Astrocyte (in vitro differentiated cells and primary cell): ENCODE measurements at regions not wholly inside any gene's neighbourhood (a gene's known extent, or its start where the extent isn't known, plus 50 kb on each side); places are given as distances from the start of the nearest gene placed in this dataset.

Source experiments
- EZH2 ChIP-seq: IDR thresholded peaks from 2 replicates; pipeline ENCODE4 v1.6.1; 2012; ENCODE audit warnings: mild to moderate bottlenecking, low read length, inconsistent platforms; ENCODE audit not compliant: insufficient read depth
- TF ChIP-seq, protein P1 (sequence below): IDR thresholded peaks from 2 replicates; pipeline ENCODE4 v1.5.1; 2011; ENCODE audit warnings: low read depth, mild to moderate bottlenecking, inconsistent platforms, low read length, moderate library complexity; ENCODE audit not compliant: insufficient read depth

DNA sequence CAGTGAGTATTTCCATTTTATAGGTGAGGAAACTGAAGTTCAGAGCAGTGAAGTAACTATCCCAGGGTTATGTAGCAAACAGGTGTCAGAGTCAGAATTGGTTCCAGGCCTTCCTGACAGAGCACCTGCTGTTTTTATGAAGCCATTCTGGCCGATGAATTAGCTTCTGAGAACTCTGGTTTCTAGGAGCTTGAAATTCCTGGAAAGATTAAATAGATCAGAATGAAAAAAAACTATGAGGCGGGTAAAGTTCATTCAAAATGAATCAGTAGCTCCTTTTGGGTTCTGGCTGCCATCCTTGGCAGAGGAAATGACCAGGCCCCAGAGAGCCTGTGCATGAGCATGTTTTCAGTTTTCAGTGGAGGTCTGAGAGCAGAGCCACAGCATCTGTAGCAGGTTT is 59.3 kb upstream of the CFAP161 start:
- TF ChIP-seq, protein P1, sequence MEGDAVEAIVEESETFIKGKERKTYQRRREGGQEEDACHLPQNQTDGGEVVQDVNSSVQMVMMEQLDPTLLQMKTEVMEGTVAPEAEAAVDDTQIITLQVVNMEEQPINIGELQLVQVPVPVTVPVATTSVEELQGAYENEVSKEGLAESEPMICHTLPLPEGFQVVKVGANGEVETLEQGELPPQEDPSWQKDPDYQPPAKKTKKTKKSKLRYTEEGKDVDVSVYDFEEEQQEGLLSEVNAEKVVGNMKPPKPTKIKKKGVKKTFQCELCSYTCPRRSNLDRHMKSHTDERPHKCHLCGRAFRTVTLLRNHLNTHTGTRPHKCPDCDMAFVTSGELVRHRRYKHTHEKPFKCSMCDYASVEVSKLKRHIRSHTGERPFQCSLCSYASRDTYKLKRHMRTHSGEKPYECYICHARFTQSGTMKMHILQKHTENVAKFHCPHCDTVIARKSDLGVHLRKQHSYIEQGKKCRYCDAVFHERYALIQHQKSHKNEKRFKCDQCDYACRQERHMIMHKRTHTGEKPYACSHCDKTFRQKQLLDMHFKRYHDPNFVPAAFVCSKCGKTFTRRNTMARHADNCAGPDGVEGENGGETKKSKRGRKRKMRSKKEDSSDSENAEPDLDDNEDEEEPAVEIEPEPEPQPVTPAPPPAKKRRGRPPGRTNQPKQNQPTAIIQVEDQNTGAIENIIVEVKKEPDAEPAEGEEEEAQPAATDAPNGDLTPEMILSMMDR, result no peak
- TF ChIP-seq EZH2, result no peak
